ENCODE measurements at regions not wholly inside any gene's neighbourhood (a gene's known extent, or its start where the extent isn't known, plus 50 kb on each side); places are given as distances from the start of the nearest gene placed in this dataset.

- Histone ChIP-seq H3K27me3 (ENCODE audit: control insufficient read depth in 4 of 4, insufficient read depth in 4 of 4, low read length in 3 of 4) (no peaks in the 10 kb centered on the region), H3K9me3 (ENCODE audit: control insufficient read depth in 4 of 4, low read length in 3 of 4) (peaks cover 0 to 4% (median 0%) of the 10 kb centered on the region in 4 donors), H3K36me3 (ENCODE audit: control insufficient read depth in 4 of 4, insufficient read depth in 3 of 4, low read depth in 1 of 4, low read length in 3 of 4) (no peaks in the 10 kb centered on the region), H3K9ac (ENCODE audit: low read depth in 1 of 2, low read length in 2 of 2) (no peak overlapping the region), H3K27ac (ENCODE audit: low read depth in 1 of 2, low read length in 2 of 2) (no peak overlapping the region), H3K4me1 (ENCODE audit: control insufficient read depth in 4 of 4, insufficient read depth in 4 of 4, low read length in 3 of 4) (no peaks in the 10 kb centered on the region), H3K4me3 (ENCODE audit: low read depth in 1 of 3, low read length in 3 of 3) (no peak overlapping the region)
- TF ChIP-seq ATF3 (IDR thresholded peaks at IDR 0.05) = no peak
- no peak for TF ChIP-seq TAF1 (conservative IDR thresholded peaks at IDR 0.05)
- TF ChIP-seq RXRA (IDR thresholded peaks at IDR 0.05) = no peak
- TF ChIP-seq ZBTB33 (IDR thresholded peaks at IDR 0.05) = no peak
- TF ChIP-seq GABPA (IDR thresholded peaks at IDR 0.05 in 1 of 2, conservative IDR thresholded peaks at IDR 0.05 in 1 of 2) = no peak
- no peak for TF ChIP-seq SP1 (IDR thresholded peaks at IDR 0.05)
- no peak for TF ChIP-seq REST (IDR thresholded peaks at IDR 0.05)
- no peak for TF ChIP-seq NR2F2 (IDR thresholded peaks at IDR 0.05)
- no peak for TF ChIP-seq YY1 (IDR thresholded peaks at IDR 0.05)
- TF ChIP-seq RAD21 (IDR thresholded peaks at IDR 0.05) = no peak
- TF ChIP-seq CTCF (IDR thresholded peaks at IDR 0.05; ENCODE audit: low read depth, low read length, missing input control) = no peak
- TF ChIP-seq HNF4G (IDR thresholded peaks at IDR 0.05) = no peak
- TF ChIP-seq HNF4A (conservative IDR thresholded peaks at IDR 0.05) = no peak
- no peak for TF ChIP-seq EGR1 (IDR thresholded peaks at IDR 0.05; ENCODE audit: low read depth in 2 of 2)
- TF ChIP-seq MAX (IDR thresholded peaks at IDR 0.05) = no peak
- no peak for TF ChIP-seq FOXA2 (IDR thresholded peaks at IDR 0.05)
- DNase-seq (ENCODE audit: low spot score) = no peak
- 73% methylated on average over 3 of the region's 3 CpGs for WGBS
Observed at GRCh38 chr10:90313576-90314325, 544.1 kb downstream of the HTR7 start.
